Smooth muscle cell (in vitro differentiated cells): ENCODE measurements at regions not wholly inside any gene's neighbourhood (a gene's known extent, or its start where the extent isn't known, plus 50 kb on each side); places are given as distances from the start of the nearest gene placed in this dataset.

ENCODE experiments used
- DNase-seq: peaks from one replicate; lab custom pipeline; 2025; ENCODE audit not compliant: unreplicated experiment; lab: John Stamatoyannopoulos, UW
- H2AFZ ChIP-seq: fragments of 200-600 bp; sonication (generic); 2 replicates; pipeline ENCODE4 v1.6.0; 2016; ENCODE audit warnings: antibody characterized with exemption, low read depth, mild to moderate bottlenecking
- H3F3A ChIP-seq: fragments of 200-600 bp; sonication (generic); 2 replicates; pipeline ENCODE4 v1.6.0; 2017; ENCODE audit warnings: antibody characterized with exemption, low read depth
- H3K27ac ChIP-seq: fragments of 200-600 bp; sonication (generic); 2 replicates; pipeline ENCODE4 v1.5.1; 2016; ENCODE audit warnings: low read depth, mild to moderate bottlenecking
- H3K27me3 ChIP-seq: fragments of 200-600 bp; sonication (generic); 2 replicates; pipeline ENCODE4 v1.6.1; 2016; ENCODE audit warnings: low read depth, mild to moderate bottlenecking
- H3K36me3 ChIP-seq: fragments of 200-600 bp; sonication (generic); 2 replicates; pipeline ENCODE4 v1.5.1; 2016; ENCODE audit warnings: low read depth
- H3K4me1 ChIP-seq: fragments of 200-600 bp; sonication (generic); 2 replicates; pipeline ENCODE4 v1.5.1; 2016; ENCODE audit warnings: low read depth
- H3K4me2 ChIP-seq: fragments of 200-600 bp; sonication (generic); 2 replicates; pipeline ENCODE4 v1.6.0; 2016; ENCODE audit warnings: mild to moderate bottlenecking
- H3K4me3 ChIP-seq: fragments of 200-600 bp; sonication (generic); 2 replicates; pipeline ENCODE4 v1.5.1; 2016; ENCODE audit warnings: mild to moderate bottlenecking
- H3K79me2 ChIP-seq: fragments of 200-600 bp; sonication (generic); 2 replicates; pipeline ENCODE4 v1.6.0; 2016; ENCODE audit warnings: low read depth, mild to moderate bottlenecking
- H3K9ac ChIP-seq: fragments of 200-600 bp; sonication (generic); 2 replicates; pipeline ENCODE4 v1.6.0; 2016; ENCODE audit warnings: low read depth
- H3K9me3 ChIP-seq: fragments of 200-600 bp; sonication (generic); replicated peaks from 2 replicates; pipeline ENCODE4 v1.5.1; 2016; ENCODE audit warnings: low read depth
- H4K20me1 ChIP-seq: fragments of 200-600 bp; sonication (generic); 2 replicates; pipeline ENCODE4 v1.6.0; 2016; ENCODE audit warnings: low read depth
- CTCF ChIP-seq: fragments of 200-600 bp; sonication (generic); IDR thresholded peaks from 2 replicates; pipeline ENCODE4 v1.5.1; 2017; ENCODE audit warnings: borderline replicate concordance, mild to moderate bottlenecking, antibody characterized with exemption; ENCODE audit not compliant: insufficient read depth, poor library complexity, severe bottlenecking
- WGBS: methylation state at CpG from one replicate; pipeline ENCODE4 v1.1.7; 2016; ENCODE audit warnings: low lambda C conversion rate; 5-methylcytosine and 5-hydroxymethylcytosine counted together

- Histone ChIP-seq H2AFZ (no peak overlapping the region), H4K20me1 (no peaks in the 10 kb centered on the region), H3K4me2 (no peak overlapping the region), H3K79me2 (no peaks in the 10 kb centered on the region), H3K9ac (no peak overlapping the region), H3K4me3 (no peak overlapping the region), H3K36me3 (no peaks in the 10 kb centered on the region), H3K4me1 (no peaks in the 10 kb centered on the region), H3K27ac (no peak overlapping the region), H3F3A (no peaks in the 10 kb centered on the region), H3K27me3 (no peaks in the 10 kb centered on the region), H3K9me3 (no peaks in the 10 kb centered on the region)
- TF ChIP-seq CTCF = no peak
- 89% methylated on average over 2 of the region's 2 CpGs for WGBS
- DNase-seq = no peak
These were observed 83.7 kb downstream of the ZNF330 start for GRCh38 chr4:141304346-141304745.

- WGBS = 82% methylated on average over 7 of the region's 7 CpGs
These were observed 85.6 kb downstream of the ZNF330 start for GRCh38 chr4:141306331-141306730.

GRCh38 chr4:141307241-141307689 is 86.6 kb downstream of the ZNF330 start:
- DNase-seq = no peak
- Histone ChIP-seq H3K4me2 (no peak overlapping the region), H3K27me3 (no peaks in the 10 kb centered on the region), H3K79me2 (no peaks in the 10 kb centered on the region), H3K4me1 (no peaks in the 10 kb centered on the region), H3K9ac (no peak overlapping the region), H2AFZ (no peak overlapping the region), H4K20me1 (no peaks in the 10 kb centered on the region), H3K9me3 (no peaks in the 10 kb centered on the region), H3K36me3 (no peaks in the 10 kb centered on the region), H3K4me3 (no peak overlapping the region), H3F3A (no peaks in the 10 kb centered on the region), H3K27ac (no peak overlapping the region)
- 64% methylated on average over 5 of the region's 5 CpGs for WGBS
- peak; percentile 63 for TF ChIP-seq CTCF

More at GRCh38 chr4:141306331-141306730, 85.6 kb downstream of the ZNF330 start:
- Histone ChIP-seq H3K79me2 (no peaks in the 10 kb centered on the region), H3K36me3 (no peaks in the 10 kb centered on the region), H3K9me3 (no peaks in the 10 kb centered on the region), H3K4me1 (no peaks in the 10 kb centered on the region), H3K27ac (no peak overlapping the region), H3K27me3 (no peaks in the 10 kb centered on the region), H3K4me3 (no peak overlapping the region), H4K20me1 (no peaks in the 10 kb centered on the region), H3K4me2 (no peak overlapping the region), H3F3A (no peaks in the 10 kb centered on the region), H3K9ac (no peak overlapping the region), H2AFZ (no peak overlapping the region)
- TF ChIP-seq CTCF = no peak
- no peak for DNase-seq

- H4K20me1 ChIP-seq = no peaks in the 10 kb centered on the region
- no peak overlapping the region for H3K4me2 ChIP-seq
- no peak overlapping the region for H3K9ac ChIP-seq
- no peak overlapping the region for H2AFZ ChIP-seq
- H3K9me3 ChIP-seq = no peaks in the 10 kb centered on the region
- H3F3A ChIP-seq = no peaks in the 10 kb centered on the region
- no peak for DNase-seq
- no peak overlapping the region for H3K4me3 ChIP-seq
- H3K27me3 ChIP-seq = no peaks in the 10 kb centered on the region
- no peak overlapping the region for H3K27ac ChIP-seq
- no peaks in the 10 kb centered on the region for H3K4me1 ChIP-seq
- H3K36me3 ChIP-seq = no peaks in the 10 kb centered on the region
- H3K79me2 ChIP-seq = no peaks in the 10 kb centered on the region
- WGBS = 86% methylated on average over 3 of the region's 3 CpGs
- no peak for TF ChIP-seq CTCF
These were observed 89.2 kb downstream of the ZNF330 start for GRCh38 chr4:141309874-141310273.
